Cardiac fibroblast (primary cell): ENCODE measurements at regions not wholly inside any gene's neighbourhood (a gene's known extent, or its start where the extent isn't known, plus 50 kb on each side); places are given as distances from the start of the nearest gene placed in this dataset.

Experiments
- DNase-seq, 2 donors: peaks; one replicate each; pipeline versions ENCODE4 v3.0.0 to v3.0.0-alpha.2; 2010; ENCODE audit warnings: low read depth in 2 of 2
- H3K4me3 ChIP-seq, 2 donors: replicated peaks in 1 of 2; 1 replicate in 1 of 2; 2 replicates in 1 of 2; pipeline ENCODE4 v1.5.1; 2011; ENCODE audit warnings: low read depth in 2 of 2, low read length in 2 of 2, mild to moderate bottlenecking in 2 of 2, moderate library complexity in 1 of 2
- CTCF ChIP-seq: IDR thresholded peaks from one replicate; pipeline ENCODE4 v1.5.1; 2011; ENCODE audit warnings: low read depth, mild to moderate bottlenecking, low read length, inconsistent platforms

DNA sequence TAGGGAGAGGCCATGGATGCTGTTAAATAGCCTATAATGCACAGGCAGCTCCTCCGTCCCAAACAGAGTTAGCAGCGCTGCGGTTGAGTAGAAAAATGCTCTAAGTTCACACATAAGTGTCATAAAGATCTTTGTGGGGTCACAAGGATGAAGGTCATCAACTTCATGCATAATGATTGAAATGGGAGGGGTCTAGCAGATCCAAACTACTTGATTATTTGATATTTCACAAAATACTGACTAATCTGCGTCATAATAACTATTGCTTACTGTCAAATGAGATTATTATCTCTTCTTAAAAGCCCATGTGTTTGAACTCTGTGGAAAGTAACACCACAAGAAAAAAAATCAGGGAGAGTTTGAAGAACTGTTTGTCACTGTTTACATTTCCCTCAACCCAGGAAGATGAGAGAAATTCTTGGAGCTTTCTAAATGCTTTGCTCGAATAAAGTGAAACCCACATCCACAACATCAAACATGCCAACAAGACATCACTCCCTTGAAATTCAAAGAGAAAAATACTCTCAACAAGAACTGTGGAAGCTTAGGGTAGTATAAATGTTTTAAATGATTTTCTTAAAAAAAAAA is 50.5 kb upstream of the CREB1 start:
- peak in 1 of 2 donors; percentile 15 for DNase-seq
- TF ChIP-seq CTCF, result no peak
- no peak overlapping the region for H3K4me3 ChIP-seq
